Esophagus squamous epithelium (tissue), 4 donors: ENCODE measurements at regions not wholly inside any gene's neighbourhood (a gene's known extent, or its start where the extent isn't known, plus 50 kb on each side); places are given as distances from the start of the nearest gene placed in this dataset.

ENCODE experiments used
- POLR2A ChIP-seq, 4 donors: fragments of 450-650 bp; IDR thresholded peaks; one replicate each; pipeline ENCODE4 v1.6.1; 2017; ENCODE audit warnings: antibody characterized with exemption in 4 of 4, mild to moderate bottlenecking in 4 of 4, moderate library complexity in 3 of 4
- TF ChIP-seq, protein P1 (sequence below), 6 experiments: fragments of 450-650 bp in 4 of 6; fragments of 200-600 bp in 2 of 6; sonication (generic) in 2 of 6; IDR thresholded peaks; one replicate each; pipeline ENCODE4 v1.5.1; 2016 to 2019; ENCODE audit warnings: antibody characterized with exemption in 6 of 6, mild to moderate bottlenecking in 4 of 6, moderate library complexity in 4 of 6

DNA sequence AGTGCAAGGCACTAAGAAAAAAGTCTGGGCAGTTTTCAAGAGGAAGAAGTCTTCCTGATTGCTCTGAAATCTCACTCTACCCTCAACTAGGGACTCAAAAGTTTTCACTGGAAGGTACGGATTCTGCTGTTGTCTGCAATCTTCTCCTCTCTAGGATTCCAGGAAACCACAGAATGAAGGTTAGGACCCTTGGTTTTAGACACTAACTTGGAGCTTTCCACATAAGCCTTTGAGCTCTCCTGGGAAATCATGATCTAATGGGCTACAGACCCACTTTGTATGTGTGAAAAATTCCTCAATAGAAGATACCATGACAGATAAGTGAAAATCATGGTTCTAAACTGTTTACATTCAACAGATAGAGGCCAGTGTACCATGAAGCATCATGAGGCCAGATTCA lies 265.1 kb downstream of the PSAT1 start:
- TF ChIP-seq, protein P1, sequence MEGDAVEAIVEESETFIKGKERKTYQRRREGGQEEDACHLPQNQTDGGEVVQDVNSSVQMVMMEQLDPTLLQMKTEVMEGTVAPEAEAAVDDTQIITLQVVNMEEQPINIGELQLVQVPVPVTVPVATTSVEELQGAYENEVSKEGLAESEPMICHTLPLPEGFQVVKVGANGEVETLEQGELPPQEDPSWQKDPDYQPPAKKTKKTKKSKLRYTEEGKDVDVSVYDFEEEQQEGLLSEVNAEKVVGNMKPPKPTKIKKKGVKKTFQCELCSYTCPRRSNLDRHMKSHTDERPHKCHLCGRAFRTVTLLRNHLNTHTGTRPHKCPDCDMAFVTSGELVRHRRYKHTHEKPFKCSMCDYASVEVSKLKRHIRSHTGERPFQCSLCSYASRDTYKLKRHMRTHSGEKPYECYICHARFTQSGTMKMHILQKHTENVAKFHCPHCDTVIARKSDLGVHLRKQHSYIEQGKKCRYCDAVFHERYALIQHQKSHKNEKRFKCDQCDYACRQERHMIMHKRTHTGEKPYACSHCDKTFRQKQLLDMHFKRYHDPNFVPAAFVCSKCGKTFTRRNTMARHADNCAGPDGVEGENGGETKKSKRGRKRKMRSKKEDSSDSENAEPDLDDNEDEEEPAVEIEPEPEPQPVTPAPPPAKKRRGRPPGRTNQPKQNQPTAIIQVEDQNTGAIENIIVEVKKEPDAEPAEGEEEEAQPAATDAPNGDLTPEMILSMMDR (IDR thresholded peaks at IDR 0.05), result no peak
- no peak for TF ChIP-seq POLR2A (IDR thresholded peaks at IDR 0.05)
